Fibroblast of villous mesenchyme (primary cell): ENCODE measurements at regions not wholly inside any gene's neighbourhood (a gene's known extent, or its start where the extent isn't known, plus 50 kb on each side); places are given as distances from the start of the nearest gene placed in this dataset.

Source experiments
- DNase-seq: peaks from one replicate; pipeline ENCODE4 v3.0.0-alpha.2; 2010; ENCODE audit warnings: low read depth
- H3K4me3 ChIP-seq: 2 replicates; pipeline ENCODE4 v1.5.1; 2011; ENCODE audit warnings: low read depth, mild to moderate bottlenecking, low read length
- CTCF ChIP-seq: IDR thresholded peaks from 2 replicates; pipeline ENCODE4 v1.5.1; 2012; ENCODE audit warnings: low read depth, mild to moderate bottlenecking, low read length; ENCODE audit not compliant: insufficient read depth

DNA sequence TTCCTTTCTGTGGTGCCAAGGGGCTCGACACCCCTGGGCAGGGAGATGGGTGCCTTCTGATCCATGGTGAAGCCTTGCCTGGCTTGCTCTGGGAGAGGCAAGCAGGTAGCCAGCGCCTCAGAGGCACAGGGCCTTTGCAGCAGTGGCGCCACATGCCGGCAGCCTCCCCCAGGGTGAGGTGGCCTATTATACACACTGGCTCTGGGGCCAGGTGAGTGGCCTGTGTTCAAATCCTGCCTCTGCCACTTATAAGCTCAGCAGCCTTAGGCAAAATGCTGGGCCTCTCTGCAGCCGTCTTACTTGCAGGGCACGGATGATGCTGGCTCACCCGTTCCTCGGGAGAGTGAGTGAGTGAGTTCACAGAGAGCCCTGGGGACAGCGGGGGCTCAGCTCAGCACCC, 176.9 kb downstream of the TFAP2C start:
- TF ChIP-seq CTCF, result no peak
- H3K4me3 ChIP-seq, result no peak overlapping the region
- no peak for DNase-seq

- no peak for DNase-seq
- no peak for TF ChIP-seq CTCF
- no peak overlapping the region for H3K4me3 ChIP-seq
Observed at GRCh38 chr20:56806952-56807517, 177.9 kb downstream of the TFAP2C start.

DNA sequence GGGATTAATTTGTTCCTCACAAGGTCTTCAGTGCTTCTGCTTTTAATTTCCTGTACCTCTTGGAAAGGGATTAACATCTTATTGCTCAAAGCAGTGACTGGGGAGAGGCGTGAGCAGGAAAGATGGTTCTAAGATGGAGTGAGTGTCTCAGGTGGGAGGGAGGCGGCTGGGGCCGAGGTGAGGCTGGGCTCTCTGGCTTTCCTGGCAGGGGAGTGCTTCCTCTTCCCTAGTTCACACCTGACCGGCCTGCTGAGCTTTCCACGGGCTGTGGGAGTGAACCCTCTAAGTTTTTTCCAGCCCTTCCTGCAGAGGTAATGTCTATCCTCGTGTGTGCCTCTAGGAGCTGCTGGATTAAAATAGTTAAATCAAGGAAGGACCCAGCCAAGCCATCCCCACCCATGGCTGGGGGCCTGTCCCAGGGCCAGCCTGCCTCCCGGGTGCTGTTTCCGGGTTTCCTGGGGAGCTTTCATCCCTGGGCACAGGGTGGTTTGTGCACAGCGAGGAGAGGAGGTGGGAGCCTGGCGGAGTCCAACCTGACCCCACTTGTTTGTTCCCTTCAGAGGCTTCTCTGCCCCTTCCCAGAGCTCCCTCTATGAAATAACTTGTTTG, 179.1 kb downstream of the TFAP2C start:
- TF ChIP-seq CTCF, result no peak
- DNase-seq, result no peak
- H3K4me3 ChIP-seq, result no peak overlapping the region

GRCh38 chr20:56808732-56809131, 179.6 kb downstream of the TFAP2C start:
- H3K4me3 ChIP-seq, result no peak overlapping the region
- no peak for DNase-seq
- TF ChIP-seq CTCF, result no peak

- TF ChIP-seq CTCF, result no peak
- DNase-seq, result no peak
Observed at GRCh38 chr20:56809668-56810067, 180.6 kb downstream of the TFAP2C start.

DNA sequence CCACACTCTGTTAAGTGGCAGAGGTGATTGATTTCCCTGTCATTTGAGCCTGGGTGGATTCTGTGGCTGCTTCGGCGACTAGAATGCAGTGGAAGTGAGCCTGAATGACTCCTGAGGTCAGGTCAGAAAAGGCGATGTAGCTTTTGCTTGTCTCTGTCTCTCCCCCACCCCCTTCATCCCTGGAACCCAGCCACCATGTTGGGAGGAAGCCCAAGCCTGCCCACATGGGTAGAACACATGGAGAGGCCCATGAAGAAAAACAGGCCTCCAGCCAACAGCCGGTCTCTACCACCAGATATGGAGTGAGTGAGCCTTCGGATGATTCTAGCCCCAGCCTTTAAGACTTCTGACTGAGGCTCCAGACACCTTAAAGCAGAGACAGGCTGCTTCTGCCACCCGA, 181.0 kb downstream of the TFAP2C start:
- TF ChIP-seq CTCF, result no peak
- H3K4me3 ChIP-seq, result no peak overlapping the region
- DNase-seq, result no peak

More at GRCh38 chr20:56809668-56810067, 180.6 kb downstream of the TFAP2C start:
- H3K4me3 ChIP-seq, result no peak overlapping the region

DNA sequence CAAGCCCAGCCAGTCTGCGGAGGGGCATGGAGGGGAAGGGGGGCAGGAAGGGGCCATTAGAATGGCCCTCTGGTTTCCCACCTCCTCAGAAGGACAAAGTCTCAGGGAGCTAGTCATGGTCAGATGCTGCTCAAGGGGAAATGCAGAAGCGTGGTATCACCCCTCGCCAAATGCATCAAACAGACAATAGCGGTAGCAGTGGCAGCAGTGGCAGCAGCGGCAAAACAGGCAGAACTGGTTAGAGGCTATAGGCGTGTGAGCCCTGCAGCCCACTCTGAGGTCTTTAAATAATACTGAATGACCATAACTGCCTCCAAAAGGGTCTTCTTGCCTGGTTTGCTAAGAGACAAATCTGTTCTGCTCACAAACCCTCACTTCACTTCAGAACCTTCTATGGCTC, 186.7 kb downstream of the TFAP2C start:
- no peak for DNase-seq
- TF ChIP-seq CTCF, result no peak
- no peak overlapping the region for H3K4me3 ChIP-seq
